AG08395 (cell line): ENCODE measurements at regions not wholly inside any gene's neighbourhood (a gene's known extent, or its start where the extent isn't known, plus 50 kb on each side); places are given as distances from the start of the nearest gene placed in this dataset.

ENCODE experiments used
- DNase-seq: peaks from one replicate; pipeline ENCODE4 v3.0.0; 2012; ENCODE audit warnings: mixed read lengths, low spot score

DNA sequence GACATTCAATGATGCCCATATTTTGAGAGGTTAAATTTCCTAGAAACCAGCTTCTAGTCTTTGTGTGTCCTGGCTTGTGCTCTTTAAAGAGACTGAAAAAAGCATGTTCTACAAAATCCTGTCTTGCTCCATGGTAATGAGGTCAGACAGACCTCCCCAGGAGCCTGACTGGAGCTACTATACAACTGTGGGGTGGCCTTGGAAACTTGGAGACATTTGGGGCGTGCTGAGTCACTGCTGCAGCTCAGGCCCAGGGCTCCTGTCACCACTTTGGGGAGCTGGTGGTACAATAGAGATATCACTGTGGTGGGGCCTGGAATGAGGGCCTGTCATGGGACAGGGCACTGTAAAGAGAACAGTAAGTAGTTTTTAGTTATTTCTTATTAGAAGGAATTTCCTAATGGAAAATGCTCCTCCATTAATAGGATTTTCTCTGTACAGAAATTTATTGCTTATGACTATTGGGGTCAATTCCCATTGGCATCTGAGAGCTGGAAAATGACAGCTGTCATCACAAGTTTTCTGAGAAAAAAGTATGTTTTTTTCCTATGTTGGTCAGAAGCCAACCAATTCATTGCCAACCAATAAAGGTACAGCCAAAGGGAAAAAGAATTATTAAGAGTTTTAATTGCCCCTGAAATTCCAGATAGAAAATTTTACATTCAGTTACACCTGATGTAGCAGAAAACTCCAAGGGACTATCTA, 207.4 kb upstream of the JADE1 start:
- peak; percentile 18 for DNase-seq

DNA sequence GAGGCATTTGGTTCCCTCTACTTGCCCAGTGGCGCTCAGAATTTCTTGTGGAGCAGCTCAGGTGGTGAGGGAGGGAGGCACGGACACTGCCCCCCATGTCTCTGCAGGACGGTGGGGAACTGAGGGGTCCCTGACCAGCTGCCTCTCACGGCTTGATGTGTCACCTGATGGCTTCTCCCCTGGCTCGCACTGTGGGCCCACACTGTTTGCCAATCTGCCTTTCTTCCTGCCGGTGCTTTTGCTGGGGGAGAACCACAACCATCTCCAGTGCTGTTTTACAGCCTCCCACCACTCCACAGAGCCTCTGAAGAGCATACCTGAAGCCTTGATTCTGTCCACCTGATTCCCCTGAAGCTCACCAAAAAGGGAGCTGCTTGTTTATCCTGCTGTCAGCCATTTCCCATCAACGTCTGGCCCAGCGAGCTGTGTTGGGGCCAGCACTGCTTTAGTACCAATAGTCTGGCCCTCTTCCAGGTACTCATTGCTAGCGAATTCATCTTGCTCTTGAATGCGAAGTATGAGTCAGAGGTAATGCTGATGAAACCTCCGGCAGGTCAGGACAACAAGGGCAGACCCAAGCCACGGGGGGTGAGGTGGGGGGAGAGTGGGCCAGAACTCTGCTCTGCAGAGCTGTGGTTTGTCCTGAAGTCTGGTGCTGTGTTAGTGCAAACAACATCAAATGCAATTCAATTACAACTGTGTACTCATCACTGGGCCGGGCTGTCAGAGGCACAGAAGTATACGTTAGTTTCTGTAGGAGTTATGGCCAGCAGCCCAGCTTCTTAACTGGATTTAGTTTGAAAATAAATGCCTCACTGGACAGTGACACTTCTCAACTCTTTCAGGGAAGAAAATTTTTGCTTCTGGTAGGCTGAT, 208.3 kb upstream of the JADE1 start:
- peak; percentile 56 for DNase-seq

DNA sequence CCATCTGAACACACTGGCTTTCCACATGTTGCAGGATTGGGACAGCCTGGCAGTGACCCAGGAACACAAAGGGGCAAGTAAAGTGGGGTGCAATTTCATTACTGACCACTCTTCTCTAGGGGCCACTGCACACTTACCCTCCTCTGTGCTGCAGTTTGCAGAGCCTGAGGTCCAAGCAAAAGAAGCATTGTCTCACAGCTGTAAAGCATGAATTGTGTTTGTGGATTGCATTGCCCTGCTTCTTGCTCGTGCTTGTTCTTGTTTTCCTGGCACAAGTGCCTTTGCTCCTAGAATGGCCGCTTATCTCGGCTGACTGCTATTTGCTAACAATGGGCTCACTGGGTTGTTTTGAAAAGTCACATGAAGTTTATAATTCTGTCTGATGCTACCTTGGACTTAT, 209.1 kb upstream of the JADE1 start:
- no peak for DNase-seq

DNA sequence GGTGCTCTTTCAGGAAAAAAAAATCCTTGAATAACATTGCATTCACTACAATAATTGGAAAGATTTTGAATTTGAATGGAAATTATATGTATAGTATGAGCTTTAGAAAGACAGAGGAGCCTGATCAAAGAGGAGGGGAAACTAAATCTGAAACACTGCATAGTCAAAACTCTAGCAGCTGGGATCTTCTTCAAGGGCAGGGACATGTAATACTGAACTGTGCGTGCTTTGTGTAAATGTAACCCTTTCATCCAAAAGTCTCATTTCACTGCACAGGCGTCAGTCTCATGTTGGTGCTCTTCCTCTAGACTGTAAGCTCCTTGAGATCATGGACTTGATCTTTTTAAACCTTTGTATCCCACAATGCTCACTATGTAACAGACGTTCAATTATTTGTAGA, 212.0 kb upstream of the JADE1 start:
- no peak for DNase-seq

DNA sequence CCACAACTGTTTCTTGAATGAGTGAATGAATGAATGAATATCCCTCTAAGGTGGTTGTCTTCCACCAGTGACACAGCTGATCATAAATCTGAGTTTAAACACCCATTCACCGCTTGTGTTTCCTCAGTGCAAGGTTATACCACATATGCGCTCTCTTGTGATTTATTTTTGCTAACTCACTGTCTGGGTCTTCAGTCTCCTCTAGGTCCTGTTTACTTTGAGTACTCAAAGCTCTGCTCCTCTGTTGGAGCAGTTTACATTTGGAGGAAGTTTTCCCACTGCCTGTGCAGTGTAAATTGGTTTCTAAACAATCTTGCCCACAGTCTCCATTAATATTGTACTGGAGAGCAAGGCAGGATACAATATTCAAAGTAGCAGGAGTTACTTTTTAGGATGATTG, 212.6 kb upstream of the JADE1 start:
- DNase-seq, result no peak

DNA sequence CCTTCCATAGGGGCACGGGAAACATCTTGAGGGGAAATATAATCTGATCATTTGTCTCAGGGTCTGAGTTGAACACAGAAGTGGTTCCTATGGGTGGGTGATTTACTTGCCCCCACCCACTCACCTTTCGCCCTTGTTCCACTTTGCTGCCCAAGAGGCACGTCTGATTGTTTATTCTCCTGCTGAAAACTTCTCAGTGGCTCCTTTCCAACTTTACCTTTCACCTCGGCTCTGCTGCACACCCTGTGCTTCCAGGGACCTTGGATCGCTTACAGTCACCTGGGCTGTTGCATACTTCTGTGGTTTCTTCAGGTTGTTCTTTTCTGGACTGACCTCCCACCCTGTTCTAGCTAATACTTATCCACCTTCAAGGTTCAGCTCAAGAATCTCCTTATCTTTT, 213.4 kb upstream of the JADE1 start:
- no peak for DNase-seq

DNA sequence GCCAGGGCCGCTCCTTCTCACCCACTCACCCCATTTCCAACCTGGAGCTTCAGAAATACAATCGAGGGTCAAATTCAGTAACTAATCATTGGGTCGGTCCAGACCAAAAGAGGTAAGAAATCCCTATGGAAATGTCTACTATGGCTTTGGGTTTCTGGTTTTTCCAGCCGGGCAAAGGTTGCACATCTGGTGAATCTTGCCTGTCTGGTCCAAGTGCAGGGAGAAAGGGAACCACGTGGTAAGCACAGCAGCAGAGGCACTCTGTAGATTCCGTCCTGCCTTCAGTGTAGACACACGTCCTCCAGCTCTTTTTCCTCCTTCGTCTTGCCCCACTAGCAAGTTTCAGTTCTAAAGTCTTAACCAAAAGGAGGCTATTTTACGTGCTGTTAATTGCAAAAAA, 218.0 kb upstream of the JADE1 start:
- no peak for DNase-seq

DNA sequence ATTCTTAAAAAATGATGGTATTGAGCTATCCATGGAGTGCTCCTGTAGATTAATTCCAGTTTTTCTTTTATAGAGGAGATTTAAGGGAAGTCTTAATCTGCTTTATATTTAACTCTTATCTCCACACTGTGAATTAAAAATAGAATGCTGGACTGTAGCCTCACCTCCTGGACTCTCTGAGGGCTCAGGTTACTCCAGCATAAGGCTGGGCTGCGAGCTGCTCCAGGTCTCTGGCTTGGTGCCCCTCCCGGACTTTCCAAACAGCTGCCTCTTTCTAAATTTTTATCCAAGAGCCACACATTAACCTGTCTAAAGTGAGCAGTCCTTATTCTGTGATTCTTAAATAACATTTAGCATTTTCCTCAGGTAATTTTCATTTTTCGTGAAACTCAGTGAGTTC, 218.7 kb upstream of the JADE1 start:
- no peak for DNase-seq

DNA sequence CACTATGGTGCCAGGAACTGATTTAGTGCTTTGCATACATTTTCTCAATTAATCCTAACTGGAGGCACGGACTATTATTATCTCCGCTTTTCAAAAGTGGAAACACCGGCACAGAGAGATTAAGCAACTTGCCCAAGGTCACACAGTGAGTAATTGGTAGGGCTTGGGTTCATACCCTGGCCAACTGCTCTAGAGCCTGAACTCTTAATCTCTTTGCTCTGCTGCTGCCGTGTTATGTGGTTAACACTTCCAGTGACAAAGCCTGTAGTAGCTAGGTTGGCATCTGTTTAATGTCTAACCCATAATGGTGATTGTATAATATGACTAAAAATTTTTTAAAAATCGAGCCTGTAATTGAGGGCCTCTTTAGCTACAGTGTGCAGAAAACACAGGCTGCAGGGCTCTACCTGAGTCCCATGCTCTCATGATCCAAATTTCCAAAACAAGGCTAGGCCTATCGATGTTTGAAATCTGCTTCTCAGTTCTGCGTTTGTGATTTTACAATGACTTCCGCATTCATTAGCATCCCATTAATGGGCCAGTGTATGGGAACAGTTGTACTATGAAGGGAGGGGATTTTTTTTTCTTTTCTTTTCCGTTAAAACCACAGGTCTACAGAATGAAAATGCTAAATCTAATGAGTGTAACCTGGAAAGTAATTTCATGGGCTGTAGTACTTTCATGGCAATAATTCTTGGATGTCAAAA, 219.3 kb upstream of the JADE1 start:
- no peak for DNase-seq

DNA sequence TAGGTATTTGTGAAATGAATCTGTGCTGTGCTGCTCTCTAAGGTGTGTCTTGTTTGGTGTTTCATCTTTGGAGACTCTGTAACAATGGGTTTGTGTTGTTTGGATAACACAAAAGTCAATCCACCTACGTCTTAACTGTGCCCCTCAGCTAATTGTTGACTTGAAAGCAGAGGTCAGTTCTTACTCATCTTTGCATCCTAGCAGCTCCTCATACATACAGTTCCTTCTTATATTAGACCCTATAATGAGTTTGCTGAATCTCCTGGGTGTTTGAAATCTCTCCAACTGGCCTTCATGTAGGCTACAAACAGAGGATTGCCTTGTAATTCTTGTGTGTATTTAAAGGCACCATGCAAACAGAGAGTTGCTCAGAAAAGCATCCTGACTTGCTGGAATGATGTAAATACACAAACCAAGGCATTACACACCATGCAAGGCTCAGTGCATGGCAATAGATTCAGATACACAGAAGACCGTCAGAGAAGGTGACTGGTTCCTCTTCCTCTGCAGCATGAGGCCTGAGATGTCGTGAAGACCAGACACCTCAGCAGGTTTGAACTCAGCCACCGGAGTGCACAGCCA, 220.0 kb upstream of the JADE1 start:
- DNase-seq, result no peak

DNA sequence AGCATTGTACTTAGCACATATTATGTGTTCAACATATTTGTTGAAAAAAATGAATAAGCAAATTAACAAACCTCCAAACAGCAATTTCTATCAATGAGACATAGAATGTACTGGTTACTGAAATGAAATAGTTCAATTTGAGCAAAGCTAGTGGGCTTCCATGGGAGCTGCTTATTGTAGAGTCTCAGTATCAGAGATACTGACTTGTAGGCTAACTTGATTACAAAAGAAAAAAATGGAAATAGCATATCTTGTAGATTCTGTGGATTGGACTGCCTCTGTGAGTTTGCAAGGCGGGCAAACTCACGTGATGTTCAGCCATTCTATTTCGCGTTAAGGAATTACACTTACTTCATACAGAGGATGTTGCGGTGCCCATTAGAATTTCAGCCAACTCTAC, 222.1 kb upstream of the JADE1 start:
- DNase-seq, result no peak

DNA sequence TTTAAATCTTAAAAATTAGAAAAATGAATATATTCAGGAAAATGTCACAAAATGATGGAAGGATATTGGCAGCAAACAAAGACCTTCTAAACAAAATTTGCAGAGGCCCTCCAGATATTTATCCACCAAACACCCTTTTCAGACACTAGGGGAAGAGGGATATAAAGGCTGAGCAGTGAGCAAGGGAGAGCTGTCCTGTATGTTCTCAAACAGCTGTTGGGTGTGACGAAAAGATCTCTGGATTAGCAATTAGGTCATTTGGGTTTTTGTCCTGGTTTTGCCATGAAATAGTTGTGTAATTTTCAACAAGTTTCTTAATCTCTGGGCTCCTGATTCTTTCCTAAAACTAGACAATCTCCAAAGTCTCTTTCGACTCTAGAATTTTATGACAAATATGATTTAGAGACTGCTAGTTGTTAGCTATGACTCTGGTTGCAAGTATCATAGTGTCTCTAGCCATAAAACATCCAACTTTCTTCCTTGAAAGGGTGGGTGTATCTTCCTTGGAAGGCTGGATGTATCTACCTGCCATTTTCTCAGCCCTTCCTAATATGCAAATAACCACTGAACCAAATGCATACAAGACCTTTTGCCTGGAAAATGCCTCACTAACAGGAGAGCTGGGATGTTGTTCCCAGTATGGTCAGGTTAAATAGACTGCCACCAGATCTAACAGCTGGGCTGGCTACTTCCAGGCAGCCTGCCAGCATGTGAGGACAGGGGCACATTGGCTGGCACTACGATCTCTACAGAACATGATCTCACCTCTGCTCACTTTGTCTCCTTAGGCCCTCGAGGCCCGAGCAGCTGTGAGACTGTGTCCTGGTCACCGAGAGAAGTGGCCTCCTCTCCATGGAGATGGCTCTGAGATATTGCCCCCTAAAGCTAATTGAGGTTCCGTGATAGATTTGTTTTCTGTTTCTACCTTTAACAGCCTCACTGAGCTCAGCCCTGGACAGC, 225.5 kb upstream of the JADE1 start:
- DNase-seq, result no peak

DNA sequence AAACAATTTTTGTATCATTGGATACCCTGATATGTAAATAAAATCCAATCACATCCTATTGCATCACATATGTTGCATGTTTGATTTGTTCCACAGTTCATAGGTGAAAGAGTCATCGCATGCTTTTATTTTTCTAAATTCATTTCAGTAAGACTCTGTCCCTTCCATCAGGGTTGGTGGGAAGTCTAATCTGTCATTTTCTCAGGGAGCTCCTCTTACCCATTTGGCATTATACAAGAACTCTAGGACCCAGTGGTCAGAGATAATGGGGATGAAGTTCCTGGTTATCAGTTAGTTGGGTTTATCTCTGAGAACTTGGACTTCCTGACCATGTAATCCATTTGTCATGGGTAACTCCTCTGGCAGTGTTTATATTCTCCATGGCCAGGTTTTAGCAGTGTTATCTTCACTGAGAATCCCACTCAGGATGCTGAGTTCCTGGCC, 227.1 kb upstream of the JADE1 start:
- no peak for DNase-seq

DNA sequence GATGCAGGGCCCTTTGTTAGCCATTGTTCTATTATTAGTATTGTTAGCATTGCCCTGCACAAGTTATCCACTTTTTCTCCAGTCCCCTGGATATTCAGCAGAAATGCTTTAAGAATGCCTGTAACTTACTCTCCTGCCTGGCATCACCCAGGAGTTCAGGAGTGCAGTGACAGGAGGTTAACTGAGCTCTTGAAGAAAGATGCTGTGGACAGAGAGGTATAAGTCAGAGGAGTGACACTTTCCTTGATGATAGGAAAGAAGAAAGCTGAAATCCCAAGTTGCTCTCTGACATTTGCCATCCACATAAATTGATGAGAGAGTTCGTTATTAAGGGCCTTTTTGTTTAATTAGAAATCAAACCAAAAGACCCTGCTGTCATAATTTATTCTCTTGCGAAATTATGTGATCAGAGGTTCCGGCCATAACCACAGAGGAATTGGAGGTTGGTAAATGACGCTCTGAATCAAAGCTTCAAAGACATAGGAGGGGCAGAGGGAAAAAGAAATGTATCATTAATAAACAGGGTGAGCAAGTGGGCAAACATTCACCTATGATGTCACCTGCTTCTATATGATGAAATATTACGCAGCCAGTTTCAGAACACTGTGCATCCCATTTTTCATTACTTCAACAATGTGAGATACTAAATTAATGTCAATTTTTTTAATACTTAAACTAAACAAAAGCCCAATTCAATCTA, 230.2 kb upstream of the JADE1 start:
- no peak for DNase-seq

DNA sequence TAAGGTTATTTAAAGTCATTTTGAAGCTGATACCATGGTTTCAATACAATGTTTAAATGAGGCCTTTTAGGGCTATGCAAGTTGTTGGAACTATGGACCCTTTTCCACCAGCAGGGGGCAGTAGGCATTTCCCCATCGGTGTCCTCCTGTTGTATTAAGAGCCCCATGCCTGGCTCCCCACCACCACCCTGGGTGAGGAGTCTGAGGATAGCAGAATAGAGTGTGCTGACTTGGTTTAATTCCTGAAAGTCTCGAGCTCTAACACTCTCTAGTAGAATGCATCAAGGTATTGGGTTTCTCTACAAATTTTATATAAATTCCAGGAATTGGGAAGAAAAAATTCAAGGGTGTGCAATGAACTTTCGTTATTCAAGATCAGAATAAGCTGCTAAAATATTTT, 234.8 kb upstream of the JADE1 start:
- DNase-seq, result peak; percentile 15

DNA sequence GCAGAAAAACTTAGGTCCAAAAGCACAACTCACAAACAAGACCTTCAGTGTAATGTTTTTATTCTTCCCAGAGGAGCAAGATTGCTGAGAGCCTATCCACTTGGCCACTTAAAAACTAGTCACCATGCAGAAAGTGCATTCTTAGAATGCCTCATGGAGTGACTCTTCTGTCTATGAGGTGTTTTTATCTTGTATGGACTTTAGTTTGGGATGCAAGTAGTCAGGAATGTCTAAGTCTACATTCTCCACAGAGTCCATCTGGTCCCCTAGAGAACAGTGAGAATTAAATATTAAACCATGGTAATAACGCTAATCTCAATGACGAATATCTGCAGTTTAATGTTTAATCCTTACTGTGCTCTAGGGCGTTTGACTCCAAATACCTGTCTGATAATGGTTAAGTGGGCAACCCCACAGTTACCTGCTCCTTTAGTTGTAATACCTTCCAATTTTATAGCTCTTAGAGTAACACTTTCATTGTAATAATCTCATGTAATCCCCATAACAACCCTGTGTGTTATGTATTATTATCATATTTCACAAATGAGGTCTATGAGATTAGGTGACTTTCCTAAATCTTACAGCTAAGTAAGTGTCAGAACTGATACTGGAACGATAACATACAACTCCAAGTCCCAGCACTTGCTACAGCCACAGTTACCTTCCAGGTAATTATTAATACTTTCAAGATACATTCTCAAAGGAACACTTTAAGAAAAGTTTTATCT, 235.6 kb upstream of the JADE1 start:
- DNase-seq, result peak; percentile 81

DNA sequence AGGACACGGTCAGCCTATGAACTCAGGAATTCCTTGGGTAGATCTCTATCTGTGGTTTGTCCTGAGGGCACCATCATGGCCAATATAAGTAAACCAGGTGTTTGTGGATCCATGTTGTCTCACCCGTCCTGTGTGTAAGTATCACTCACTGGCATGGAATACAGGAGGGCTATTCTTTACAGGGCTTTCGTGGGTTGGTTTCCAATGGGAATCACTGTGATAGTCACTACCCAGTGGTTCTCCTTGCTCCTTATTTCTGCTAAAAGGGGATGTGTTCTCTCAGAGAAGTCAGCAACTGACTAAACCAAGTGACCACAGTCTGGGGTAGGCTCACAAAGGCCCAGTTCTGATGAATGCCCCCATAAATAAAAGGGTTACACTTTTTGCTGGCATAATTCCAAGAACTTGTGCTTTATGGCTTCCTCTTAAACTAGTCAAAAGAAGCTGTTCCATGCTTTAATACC, 236.7 kb upstream of the JADE1 start:
- DNase-seq, result no peak

DNA sequence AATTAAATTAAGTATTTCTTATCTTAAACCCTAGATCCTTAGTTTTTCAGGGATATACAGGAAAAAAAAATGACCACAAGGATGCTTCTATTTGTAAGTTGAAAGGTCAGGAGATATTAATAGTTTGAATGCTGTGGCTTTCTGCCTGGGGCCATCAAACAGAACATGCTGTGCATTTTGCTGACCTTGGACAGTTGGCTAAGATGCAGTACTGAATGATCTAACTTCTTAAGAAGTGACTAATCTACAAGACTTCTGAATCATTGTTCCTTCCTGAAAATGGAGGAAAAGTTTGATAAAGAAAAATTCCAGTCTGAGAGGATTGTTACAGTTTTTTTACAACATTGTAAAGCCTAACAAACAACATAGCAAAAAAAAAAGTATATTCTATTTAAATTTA, 237.8 kb upstream of the JADE1 start:
- peak; percentile 84 for DNase-seq

DNA sequence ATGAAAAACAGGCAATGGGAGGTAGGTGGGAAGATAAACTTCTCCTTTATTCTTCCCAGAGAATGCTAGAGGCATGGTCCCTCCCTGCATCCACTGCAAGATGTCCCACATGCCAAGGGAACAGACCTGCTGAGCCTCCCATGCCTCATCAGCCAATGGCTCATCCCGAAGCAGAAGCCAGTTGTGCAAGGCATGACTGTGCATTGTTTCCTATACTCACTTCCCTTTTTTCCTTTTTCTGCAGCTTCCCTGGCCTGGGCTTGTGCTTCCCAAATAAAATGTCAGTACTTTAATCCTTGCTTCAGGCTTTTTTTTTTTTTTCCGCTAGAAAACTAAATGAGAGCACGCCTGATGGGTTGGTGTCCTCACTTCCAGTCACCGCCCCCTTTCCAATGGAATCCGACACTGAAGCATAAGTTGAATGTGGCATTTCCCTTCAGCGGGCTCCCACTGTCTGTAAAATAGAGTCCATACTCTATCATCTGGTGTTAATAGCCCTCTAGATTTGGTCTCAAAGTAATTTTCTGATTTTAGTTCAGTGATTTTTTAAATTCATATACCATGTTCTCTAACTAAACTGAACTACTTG, 239.0 kb upstream of the JADE1 start:
- DNase-seq, result peak; percentile 42

DNA sequence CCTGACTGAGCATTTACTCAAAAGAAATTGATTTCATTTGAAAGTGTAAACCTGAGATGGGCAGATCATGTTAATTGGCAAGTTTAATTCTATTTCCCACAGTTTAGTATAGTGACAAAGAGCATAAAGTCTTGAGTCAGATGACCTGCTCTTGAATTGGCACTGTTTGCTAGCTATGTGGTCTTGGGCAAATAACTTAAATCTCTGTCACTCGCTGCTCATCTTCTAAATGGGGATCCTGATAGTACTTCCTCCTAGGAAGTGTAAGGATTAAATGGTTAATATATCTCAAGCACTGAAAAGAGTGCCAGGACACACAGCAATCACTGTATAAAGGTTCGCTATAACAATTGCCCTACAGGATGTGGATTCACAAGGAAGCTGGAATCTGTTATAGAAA, 242.8 kb upstream of the JADE1 start:
- no peak for DNase-seq
